HepG2 (cell line): ENCODE measurements at regions not wholly inside any gene's neighbourhood (a gene's known extent, or its start where the extent isn't known, plus 50 kb on each side); places are given as distances from the start of the nearest gene placed in this dataset.

Experiments used
- ATAC-seq: fragments of 200-7000 bp; cut with Tn5 transposase; 3 replicates; pipeline ENCODE4 v1.9.1; 2020; ENCODE audit warnings: mild to moderate bottlenecking, moderate library complexity
- BruUV-seq: library from RNA; stranded (reverse); fragments of 400-500 nt; replicated peaks from 2 replicates; lab custom pipeline; 2021; lab: Mats Ljungman, UMichigan
- CTCF ChIA-PET: fragments of 300-600 bp; formaldehyde crosslinking; extraction: SDS; loops from one replicate; lab custom pipeline; 2021; ENCODE audit warnings: low total read pairs, inconsistent platforms, low intra/inter-chr PET ratio; lab: Yijun Ruan, JAX
- POLR2A ChIA-PET: fragments of 350-600 bp; sonication (Branson Sonifier 250); formaldehyde crosslinking; loops from one replicate; lab custom pipeline; 2020; ENCODE audit warnings: antibody characterized with exemption, inconsistent platforms; lab: Yijun Ruan, JAX
- DNase-seq: peaks from one replicate; pipeline ENCODE4 v3.0.0-alpha.2; 2015; ENCODE audit warnings: low spot score
- FAIRE-seq: peaks from 3 replicates; lab custom pipeline; 2011; peaks lifted over from hg19 to GRCh38; lab: Jason Lieb, UNC
- H2AFZ ChIP-seq: one replicate; pipeline ENCODE4 v1.6.1; 2011; ENCODE audit warnings: low read length, inconsistent platforms
- H3K27ac ChIP-seq: fragments of 300-600 bp; 3 replicates; pipeline ENCODE4 v1.8.0; 2011; ENCODE audit warnings: mixed run types, mild to moderate bottlenecking, mixed read lengths, low read length, inconsistent platforms; ENCODE audit not compliant: insufficient read depth; ENCODE audit errors: extremely low read length
- H3K27me3 ChIP-seq, 2 experiments: fragments of 200-600 bp in 1 of 2; 2 replicates in 1 of 2; 3 replicates in 1 of 2; pipeline versions ENCODE4 v1.6.0 to v1.8.0; 2011; ENCODE audit warnings: low read length in 2 of 2, mild to moderate bottlenecking in 2 of 2, moderate library complexity in 2 of 2, inconsistent platforms in 1 of 2; ENCODE audit not compliant: insufficient read depth in 2 of 2, control insufficient read depth in 1 of 2
- H3K36me3 ChIP-seq, 2 experiments: fragments of 200-600 bp in 1 of 2; replicated peaks in 1 of 2; 2 replicates in 1 of 2; 3 replicates in 1 of 2; pipeline versions ENCODE4 v1.5.1 to v1.8.0; 2011; ENCODE audit warnings: low read length in 2 of 2, inconsistent platforms in 1 of 2; ENCODE audit not compliant: insufficient read depth in 2 of 2, control insufficient read depth in 1 of 2
- H3K4me1 ChIP-seq: 2 replicates; pipeline ENCODE4 v1.5.1; 2012; ENCODE audit warnings: low read length, inconsistent platforms; ENCODE audit not compliant: insufficient read depth
- H3K4me2 ChIP-seq: 2 replicates; pipeline ENCODE4 v1.6.0; 2011; ENCODE audit warnings: low read depth, low read length, inconsistent platforms
- H3K4me3 ChIP-seq, 3 experiments: fragments of 200-600 bp in 1 of 3; sonication (generic), shearing (Covaris generic) in 1 of 3; replicated peaks in 1 of 3; 2 replicates each; pipeline ENCODE4 v1.5.1; 2011 to 2016; ENCODE audit warnings: low read length in 3 of 3, inconsistent platforms in 2 of 3, low read depth in 2 of 3, mild to moderate bottlenecking in 2 of 3, control low read depth in 1 of 3, mixed read lengths in 1 of 3; ENCODE audit not compliant: insufficient read depth in 1 of 3
- H3K79me2 ChIP-seq: one replicate; pipeline ENCODE4 v1.6.1; 2011; ENCODE audit warnings: low read length, inconsistent platforms; ENCODE audit not compliant: insufficient read depth
- H3K9ac ChIP-seq: 2 replicates; pipeline ENCODE4 v1.6.0; 2011; ENCODE audit warnings: mild to moderate bottlenecking, low read depth, low read length, inconsistent platforms; ENCODE audit not compliant: insufficient read depth
- H3K9me3 ChIP-seq: 2 replicates; pipeline ENCODE4 v1.5.1; 2012; ENCODE audit warnings: mild to moderate bottlenecking, low read length
- H4K20me1 ChIP-seq: 2 replicates; pipeline ENCODE4 v1.6.0; 2011; ENCODE audit warnings: inconsistent platforms, mild to moderate bottlenecking, low read length, moderate library complexity; ENCODE audit not compliant: insufficient read depth
- GATAD2A ChIP-seq: IDR thresholded peaks from 2 replicates; pipeline ENCODE4 v1.6.1; 2016
- NFYC ChIP-seq: IDR thresholded peaks from 2 replicates; pipeline ENCODE4 v1.6.1; 2016; ENCODE audit warnings: missing genetic modification reagents, missing compliant biosample characterization
- NR2F2 ChIP-seq: IDR thresholded peaks from 2 replicates; pipeline ENCODE4 v1.6.1; 2012; ENCODE audit warnings: low read depth, inconsistent platforms, borderline replicate concordance
- ZNF253 ChIP-seq: sonication (generic); formaldehyde crosslinking; IDR thresholded peaks from 2 replicates; pipeline ENCODE4 v1.8.0; 2022; ENCODE audit warnings: mild to moderate bottlenecking, missing genetic modification reagents, borderline replicate concordance
- ZNF652 ChIP-seq: IDR thresholded peaks from 2 replicates; pipeline ENCODE4 v1.6.1; 2016; ENCODE audit warnings: low read depth, borderline replicate concordance
- WGBS: methylation state at CpG from one replicate; pipeline ENCODE4 v1.1.6; 2017; ENCODE audit warnings: low lambda C conversion rate; 5-methylcytosine and 5-hydroxymethylcytosine counted together
- in situ Hi-C: cut with HindIII; loops from 2 replicates; pipeline ENCODE4 v1.10.0; 2017; ENCODE audit warnings: low pct_unique_long_range_greater_than_20kb; ENCODE audit not compliant: extremely low pct_ligation_motif_present
- intact Hi-C: fragments of 100-400 bp; cut with micrococcal nuclease; formaldehyde crosslinking; loops from one replicate; pipeline ENCODE4 v1.10.0; 2022; ENCODE audit not compliant: unreplicated experiment
- TF ChIP-seq, protein P1 (sequence below): sonication (generic); formaldehyde crosslinking; IDR thresholded peaks from 2 replicates; pipeline ENCODE4 v1.5.1; 2020; ENCODE audit warnings: mild to moderate bottlenecking, missing genetic modification reagents, borderline replicate concordance
- TF ChIP-seq, protein P2 (sequence below): sonication (generic); formaldehyde crosslinking; IDR thresholded peaks from 2 replicates; pipeline ENCODE4 v1.8.1; 2023; ENCODE audit warnings: mild to moderate bottlenecking, missing genetic modification reagents, borderline replicate concordance
- TF ChIP-seq, protein P3 (sequence below): sonication (generic); formaldehyde crosslinking; IDR thresholded peaks from 2 replicates; pipeline ENCODE4 v1.8.1; 2022; ENCODE audit warnings: mild to moderate bottlenecking, missing genetic modification reagents

DNA sequence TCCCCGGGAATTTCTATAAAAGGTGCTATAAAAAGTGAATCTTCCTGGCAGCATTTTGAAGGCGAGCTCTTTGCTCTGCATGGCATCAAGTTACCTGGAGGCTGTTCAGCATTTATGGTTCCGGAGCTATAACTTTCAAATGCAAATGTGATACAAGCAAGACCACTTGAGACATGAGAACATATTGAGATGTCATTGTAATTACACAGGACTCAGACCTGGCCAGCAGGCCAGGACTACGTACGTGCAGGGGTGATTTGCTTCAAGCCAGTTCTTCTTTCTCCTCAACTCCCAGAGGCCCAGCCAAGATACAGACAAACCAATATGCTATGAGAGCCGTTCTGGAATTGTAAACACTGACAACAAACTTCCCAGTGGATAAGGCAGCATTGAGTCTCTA, 227.4 kb upstream of the FAT3 start:
- no peak for TF ChIP-seq GATAD2A (CRISPR knock-in tag)
- TF ChIP-seq NR2F2, result no peak
- TF ChIP-seq, protein P1, sequence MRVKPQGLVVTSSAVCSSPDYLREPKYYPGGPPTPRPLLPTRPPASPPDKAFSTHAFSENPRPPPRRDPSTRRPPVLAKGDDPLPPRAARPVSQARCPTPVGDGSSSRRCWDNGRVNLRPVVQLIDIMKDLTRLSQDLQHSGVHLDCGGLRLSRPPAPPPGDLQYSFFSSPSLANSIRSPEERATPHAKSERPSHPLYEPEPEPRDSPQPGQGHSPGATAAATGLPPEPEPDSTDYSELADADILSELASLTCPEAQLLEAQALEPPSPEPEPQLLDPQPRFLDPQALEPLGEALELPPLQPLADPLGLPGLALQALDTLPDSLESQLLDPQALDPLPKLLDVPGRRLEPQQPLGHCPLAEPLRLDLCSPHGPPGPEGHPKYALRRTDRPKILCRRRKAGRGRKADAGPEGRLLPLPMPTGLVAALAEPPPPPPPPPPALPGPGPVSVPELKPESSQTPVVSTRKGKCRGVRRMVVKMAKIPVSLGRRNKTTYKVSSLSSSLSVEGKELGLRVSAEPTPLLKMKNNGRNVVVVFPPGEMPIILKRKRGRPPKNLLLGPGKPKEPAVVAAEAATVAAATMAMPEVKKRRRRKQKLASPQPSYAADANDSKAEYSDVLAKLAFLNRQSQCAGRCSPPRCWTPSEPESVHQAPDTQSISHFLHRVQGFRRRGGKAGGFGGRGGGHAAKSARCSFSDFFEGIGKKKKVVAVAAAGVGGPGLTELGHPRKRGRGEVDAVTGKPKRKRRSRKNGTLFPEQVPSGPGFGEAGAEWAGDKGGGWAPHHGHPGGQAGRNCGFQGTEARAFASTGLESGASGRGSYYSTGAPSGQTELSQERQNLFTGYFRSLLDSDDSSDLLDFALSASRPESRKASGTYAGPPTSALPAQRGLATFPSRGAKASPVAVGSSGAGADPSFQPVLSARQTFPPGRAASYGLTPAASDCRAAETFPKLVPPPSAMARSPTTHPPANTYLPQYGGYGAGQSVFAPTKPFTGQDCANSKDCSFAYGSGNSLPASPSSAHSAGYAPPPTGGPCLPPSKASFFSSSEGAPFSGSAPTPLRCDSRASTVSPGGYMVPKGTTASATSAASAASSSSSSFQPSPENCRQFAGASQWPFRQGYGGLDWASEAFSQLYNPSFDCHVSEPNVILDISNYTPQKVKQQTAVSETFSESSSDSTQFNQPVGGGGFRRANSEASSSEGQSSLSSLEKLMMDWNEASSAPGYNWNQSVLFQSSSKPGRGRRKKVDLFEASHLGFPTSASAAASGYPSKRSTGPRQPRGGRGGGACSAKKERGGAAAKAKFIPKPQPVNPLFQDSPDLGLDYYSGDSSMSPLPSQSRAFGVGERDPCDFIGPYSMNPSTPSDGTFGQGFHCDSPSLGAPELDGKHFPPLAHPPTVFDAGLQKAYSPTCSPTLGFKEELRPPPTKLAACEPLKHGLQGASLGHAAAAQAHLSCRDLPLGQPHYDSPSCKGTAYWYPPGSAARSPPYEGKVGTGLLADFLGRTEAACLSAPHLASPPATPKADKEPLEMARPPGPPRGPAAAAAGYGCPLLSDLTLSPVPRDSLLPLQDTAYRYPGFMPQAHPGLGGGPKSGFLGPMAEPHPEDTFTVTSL (CRISPR knock-in tag), result no peak
- TF ChIP-seq, protein P2, sequence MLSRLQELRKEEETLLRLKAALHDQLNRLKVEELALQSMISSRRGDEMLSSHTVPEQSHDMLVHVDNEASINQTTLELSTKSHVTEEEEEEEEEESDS, result no peak
- no peak for TF ChIP-seq ZNF652
- TF ChIP-seq NFYC (CRISPR knock-in tag), result no peak
- no peak for TF ChIP-seq ZNF253
- TF ChIP-seq, protein P3, sequence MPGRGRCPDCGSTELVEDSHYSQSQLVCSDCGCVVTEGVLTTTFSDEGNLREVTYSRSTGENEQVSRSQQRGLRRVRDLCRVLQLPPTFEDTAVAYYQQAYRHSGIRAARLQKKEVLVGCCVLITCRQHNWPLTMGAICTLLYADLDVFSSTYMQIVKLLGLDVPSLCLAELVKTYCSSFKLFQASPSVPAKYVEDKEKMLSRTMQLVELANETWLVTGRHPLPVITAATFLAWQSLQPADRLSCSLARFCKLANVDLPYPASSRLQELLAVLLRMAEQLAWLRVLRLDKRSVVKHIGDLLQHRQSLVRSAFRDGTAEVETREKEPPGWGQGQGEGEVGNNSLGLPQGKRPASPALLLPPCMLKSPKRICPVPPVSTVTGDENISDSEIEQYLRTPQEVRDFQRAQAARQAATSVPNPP (CRISPR knock-in tag), result no peak
- H3K4me1 ChIP-seq, result no peaks in the 10 kb centered on the region
- no peak for ATAC-seq
- H3K79me2 ChIP-seq, result no peaks in the 10 kb centered on the region
- no peak overlapping the region for H3K27ac ChIP-seq
- ChIA-PET CTCF (no interaction called here), POLR2A (no interaction called here)
- no peak overlapping the region for H3K9ac ChIP-seq
- no peaks in the 10 kb centered on the region for H3K36me3 ChIP-seq
- 0% methylated on average over 6 of the region's 6 CpGs for WGBS
- FAIRE-seq, result no peak
- intact Hi-C loops (no loop called here), in situ Hi-C loops (no loop called here)
- H3K27me3 ChIP-seq, result no peaks in the 10 kb centered on the region
- no TSS peak for BruUV-seq
- H3K4me2 ChIP-seq, result no peak overlapping the region
- H2AFZ ChIP-seq, result no peak overlapping the region
- H4K20me1 ChIP-seq, result no peaks in the 10 kb centered on the region
- H3K9me3 ChIP-seq, result peaks cover 38% of the 10 kb centered on the region
- H3K4me3 ChIP-seq, result no peak overlapping the region
- no peak for DNase-seq
